HG02973 (cell line): ENCODE measurements at regions not wholly inside any gene's neighbourhood (a gene's known extent, or its start where the extent isn't known, plus 50 kb on each side); places are given as distances from the start of the nearest gene placed in this dataset.
"Not testable (repeated sequence)": the region's sequence is repeated elsewhere in the genome, so short reads cannot be mapped to it uniquely, and the experiment has no call there.

Source experiments
- ATAC-seq: cut with Tn5 transposase; IDR thresholded peaks from one replicate; pipeline ENCODE4 v1.9.1; 2021; ENCODE audit warnings: moderate library complexity; ENCODE audit not compliant: unreplicated experiment

- no peak for ATAC-seq
These were observed 593.7 kb upstream of the LUZP2 start for GRCh38 chr11:23903044-23903704.

- no peak for ATAC-seq
These were observed 577.4 kb upstream of the LUZP2 start for GRCh38 chr11:23919455-23919854.

GRCh38 chr11:23923357-23923756 is 573.5 kb upstream of the LUZP2 start:
- no peak for ATAC-seq

GRCh38 chr11:23924226-23924625 is 572.6 kb upstream of the LUZP2 start:
- ATAC-seq: no peak

- no peak for ATAC-seq
These were observed 565.4 kb upstream of the LUZP2 start for GRCh38 chr11:23931443-23931842.

- no peak for ATAC-seq
These were observed 564.4 kb upstream of the LUZP2 start for GRCh38 chr11:23932485-23932898.

- ATAC-seq: no peak
These were observed 563.1 kb upstream of the LUZP2 start for GRCh38 chr11:23933721-23934120.

- not testable (repeated sequence) for ATAC-seq
These were observed 562.1 kb upstream of the LUZP2 start for GRCh38 chr11:23934671-23935270.

- ATAC-seq: not testable (repeated sequence)
These were observed 554.6 kb upstream of the LUZP2 start for GRCh38 chr11:23942117-23942815.

GRCh38 chr11:23944923-23945322 is 551.9 kb upstream of the LUZP2 start:
- ATAC-seq: no peak

- no peak for ATAC-seq
These were observed 549.0 kb upstream of the LUZP2 start for GRCh38 chr11:23947883-23948282.

- ATAC-seq: no peak
These were observed 548.0 kb upstream of the LUZP2 start for GRCh38 chr11:23948851-23949250.

GRCh38 chr11:23953951-23954710 is 542.7 kb upstream of the LUZP2 start:
- ATAC-seq: no peak

- ATAC-seq: no peak
These were observed 542.1 kb upstream of the LUZP2 start for GRCh38 chr11:23954730-23955129.

GRCh38 chr11:23956586-23956985 is 540.3 kb upstream of the LUZP2 start:
- no peak for ATAC-seq

- no peak for ATAC-seq
These were observed 539.5 kb upstream of the LUZP2 start for GRCh38 chr11:23957314-23957713.

GRCh38 chr11:23959462-23959861 is 537.4 kb upstream of the LUZP2 start:
- no peak for ATAC-seq

- ATAC-seq: no peak
These were observed 535.1 kb upstream of the LUZP2 start for GRCh38 chr11:23961503-23962338.

- no peak for ATAC-seq
These were observed 523.6 kb upstream of the LUZP2 start for GRCh38 chr11:23973244-23973643.

GRCh38 chr11:23974051-23974450 is 522.8 kb upstream of the LUZP2 start:
- ATAC-seq: no peak

GRCh38 chr11:23974601-23975000 is 522.3 kb upstream of the LUZP2 start:
- ATAC-seq: no peak
